GM18907 (cell line): ENCODE measurements at regions not wholly inside any gene's neighbourhood (a gene's known extent, or its start where the extent isn't known, plus 50 kb on each side); places are given as distances from the start of the nearest gene placed in this dataset.

ENCODE experiments used
- ATAC-seq: cut with Tn5 transposase; IDR thresholded peaks from one replicate; pipeline ENCODE4 v1.9.1; 2021; ENCODE audit warnings: mild to moderate bottlenecking, moderate library complexity; ENCODE audit not compliant: unreplicated experiment

DNA sequence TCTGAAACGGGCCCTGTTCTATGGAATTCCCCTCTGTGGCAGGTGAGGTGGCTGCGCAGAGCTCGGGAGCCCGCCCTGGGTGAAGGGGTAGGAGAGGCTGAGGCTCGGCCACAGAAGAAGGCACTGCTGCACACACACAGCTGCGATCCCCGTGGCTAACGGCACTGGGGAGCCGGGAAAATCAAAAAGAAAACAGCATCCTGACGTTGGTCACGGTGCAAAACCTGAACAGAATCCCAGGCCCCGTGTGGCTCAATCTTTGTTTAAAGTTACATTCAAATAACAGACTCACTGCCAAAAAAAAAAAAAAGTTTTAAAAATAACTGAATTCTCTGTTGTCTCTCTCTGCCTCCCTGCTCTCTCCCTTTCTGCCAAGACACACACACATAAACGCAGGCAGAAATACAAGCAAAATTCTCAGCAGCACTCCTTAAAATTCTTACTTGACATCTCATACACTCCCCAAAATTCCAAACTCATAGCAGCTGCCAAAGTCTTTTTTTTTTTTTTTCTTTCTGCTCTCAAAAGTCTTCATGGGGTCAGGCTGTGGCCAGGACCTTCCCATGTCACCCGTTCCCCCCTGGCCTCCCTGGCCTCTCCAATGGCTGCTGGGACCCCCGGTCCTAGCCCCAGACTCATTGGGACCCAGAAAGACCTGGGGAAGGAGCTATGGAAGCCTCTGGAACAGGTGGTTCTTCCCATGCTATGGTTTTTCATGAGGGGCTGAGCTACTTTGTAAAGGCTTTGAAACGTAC, 248.8 kb downstream of the TTLL2 start:
- no peak for ATAC-seq

DNA sequence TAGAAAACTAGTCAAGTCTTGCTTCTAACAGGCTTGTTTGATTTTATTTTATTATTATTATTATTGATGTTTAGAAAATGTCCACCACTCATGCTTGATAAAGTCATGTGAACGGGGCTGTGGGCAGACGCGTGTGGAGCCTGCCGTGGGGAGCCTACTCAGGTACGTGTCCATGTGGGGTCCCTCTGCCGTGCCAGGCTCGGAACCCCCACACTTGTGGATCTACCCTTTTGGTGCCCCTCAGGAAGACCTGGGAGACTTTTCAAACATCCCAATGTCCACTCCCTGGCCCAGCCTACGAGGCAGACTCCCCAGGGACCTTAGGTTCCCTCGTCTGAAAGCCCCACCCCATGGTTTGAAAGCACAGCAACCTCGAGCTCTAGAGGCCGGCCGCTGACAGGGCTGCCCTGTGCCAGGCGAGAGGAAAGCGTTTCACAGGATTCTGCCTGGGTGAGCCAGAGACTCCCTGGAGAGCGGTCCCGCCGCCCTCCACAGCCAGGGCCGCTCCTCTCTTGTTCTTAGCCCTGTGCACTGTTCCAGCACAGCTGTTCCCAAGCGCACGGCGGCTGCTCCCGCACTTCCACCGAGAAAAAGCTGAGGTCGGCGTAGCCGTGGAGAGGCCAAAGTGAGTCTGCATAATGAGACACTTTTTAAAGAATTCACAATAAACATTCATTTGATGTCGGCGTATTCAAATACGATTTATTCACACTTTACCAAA, 249.7 kb downstream of the TTLL2 start:
- no peak for ATAC-seq

DNA sequence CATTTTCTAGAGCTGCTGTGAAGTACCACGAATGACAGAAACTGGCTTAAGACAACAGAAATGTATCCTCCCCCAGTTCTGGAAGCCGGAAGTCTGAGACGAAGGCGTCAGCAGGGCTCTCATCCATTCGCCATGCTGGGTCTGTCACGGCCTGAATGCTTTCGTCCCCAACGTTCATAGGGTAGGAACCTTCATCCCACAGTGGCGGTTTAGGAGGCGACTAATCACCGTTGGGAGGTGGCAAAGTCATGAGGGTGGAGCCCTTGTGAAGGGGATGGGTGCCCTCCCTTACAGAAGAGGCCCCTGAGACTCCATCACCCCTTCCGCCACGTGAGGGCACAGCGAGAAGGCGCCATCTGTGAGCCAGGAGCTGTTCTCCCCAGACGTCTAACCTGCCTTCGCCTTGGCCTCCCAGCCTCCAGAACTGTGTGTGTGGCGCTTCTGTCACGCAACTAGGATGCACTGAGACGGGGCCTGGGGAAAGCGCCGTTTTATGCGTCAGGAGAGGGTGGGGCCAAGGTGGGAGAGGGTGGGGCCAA, 250.3 kb downstream of the TTLL2 start:
- no peak for ATAC-seq

DNA sequence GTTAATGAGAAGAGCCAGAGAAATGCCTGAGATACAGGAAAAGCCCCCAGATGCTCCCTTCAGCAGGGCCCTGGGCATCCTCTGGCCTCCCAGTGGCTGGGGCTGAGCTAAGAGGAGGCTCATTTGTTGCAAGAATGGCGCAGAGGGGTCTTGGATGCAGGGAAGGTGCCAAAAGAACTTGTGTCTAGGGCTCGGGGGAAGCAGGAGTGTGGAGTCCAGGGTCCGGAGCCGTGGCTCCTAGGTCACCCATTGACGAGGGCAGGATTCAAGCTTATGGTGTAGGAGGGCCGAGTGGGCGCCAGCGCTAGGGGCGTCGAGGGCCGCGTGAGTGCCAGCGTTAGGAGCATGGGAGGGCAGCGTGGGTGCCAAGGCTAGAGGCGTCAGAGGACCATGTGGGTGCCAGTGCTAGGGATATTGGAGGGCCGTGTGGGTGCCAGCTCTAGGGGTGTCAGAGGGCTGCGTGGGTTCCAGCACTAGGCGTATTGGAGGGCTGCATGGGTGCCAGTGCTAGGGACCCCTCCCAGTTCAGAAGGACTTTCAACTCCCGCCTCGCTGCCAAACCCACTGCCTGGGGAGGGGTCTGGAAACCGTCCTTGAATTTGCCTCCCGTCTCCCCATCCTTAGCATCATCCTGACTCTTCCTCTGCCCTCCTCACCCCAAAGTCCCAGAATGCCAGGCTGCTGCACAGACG, 250.5 kb upstream of the AFDN start:
- ATAC-seq, result no peak

DNA sequence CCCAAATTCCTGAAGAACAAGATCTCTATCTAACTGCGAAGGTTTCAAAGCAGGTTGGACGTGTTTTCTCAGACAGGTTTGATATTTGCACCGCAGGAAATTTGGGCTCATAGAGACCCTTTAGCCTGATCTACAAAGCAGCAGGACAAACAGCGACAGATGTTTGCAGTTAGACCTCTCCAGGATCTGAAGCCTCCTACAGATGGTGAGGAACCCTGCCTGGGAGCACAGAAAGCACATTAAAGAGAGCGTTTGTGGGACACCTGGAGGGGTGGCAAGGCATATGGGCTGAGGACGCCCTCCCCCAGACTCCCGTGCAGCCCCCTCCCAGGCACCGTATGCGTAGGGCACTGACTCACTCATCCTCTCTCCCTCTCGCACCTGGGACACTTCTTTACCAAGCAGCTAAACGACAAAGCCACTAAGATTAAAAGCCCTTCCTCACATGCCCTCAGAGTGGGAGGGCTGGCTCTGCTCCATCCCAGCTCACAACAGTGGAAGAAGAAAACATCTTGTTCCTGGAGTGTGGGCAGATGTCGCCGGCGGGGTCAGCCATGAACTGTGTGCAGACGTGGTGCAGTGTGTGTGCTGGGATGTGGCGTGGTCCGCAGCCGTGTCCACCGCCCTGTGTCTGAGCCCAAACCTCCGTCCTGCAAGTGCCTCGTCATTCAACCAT, 249.7 kb upstream of the AFDN start:
- ATAC-seq, result no peak

DNA sequence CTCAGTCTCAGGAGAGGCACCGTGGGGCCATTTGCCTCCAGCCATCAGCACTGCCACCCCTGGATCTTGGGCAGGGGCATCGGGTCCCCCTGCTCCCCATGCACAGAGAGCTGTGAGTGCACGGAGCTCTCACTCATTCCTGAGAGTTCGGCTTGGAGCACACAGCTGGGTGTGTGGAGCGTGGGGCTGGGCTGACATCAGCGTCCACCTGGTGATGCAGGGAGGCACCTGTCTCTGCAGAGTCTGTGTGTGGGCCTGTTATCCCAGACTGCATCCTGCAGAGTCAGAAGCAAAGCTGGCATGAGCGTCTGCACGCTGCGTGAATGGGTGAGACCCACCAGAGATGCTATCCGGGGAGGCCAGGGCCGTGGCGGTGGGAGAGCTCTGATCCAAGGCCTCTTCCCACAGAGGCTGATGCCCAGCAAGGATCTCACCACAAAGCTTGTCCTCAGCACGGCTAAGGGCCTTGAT, 248.8 kb upstream of the AFDN start:
- no peak for ATAC-seq

DNA sequence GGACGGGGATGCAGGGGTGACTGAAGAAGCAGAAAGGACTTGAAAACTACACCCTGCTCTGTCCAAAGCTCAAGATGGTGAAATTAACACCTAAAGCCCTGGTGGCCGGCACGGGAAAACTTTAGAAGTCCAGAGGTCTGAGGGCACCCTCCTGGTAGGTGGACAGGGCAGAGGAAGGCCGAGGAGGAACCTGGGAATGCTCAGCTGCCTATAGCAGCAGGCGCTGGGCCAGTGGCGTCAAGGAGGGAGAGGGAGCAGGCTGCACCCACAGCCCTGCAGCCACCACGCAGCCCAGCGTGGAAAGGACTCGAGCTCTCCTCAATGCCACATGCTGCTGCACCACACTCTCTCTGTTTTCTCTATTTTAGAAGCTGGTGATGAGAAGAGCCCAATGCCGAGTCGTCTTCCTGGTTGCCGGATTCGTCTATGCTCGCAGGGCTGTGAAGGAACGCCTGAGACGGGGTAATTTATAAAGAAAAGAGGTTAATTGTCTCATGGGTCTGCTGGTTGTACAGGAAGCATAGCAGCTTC, 248.3 kb upstream of the AFDN start:
- no peak for ATAC-seq

DNA sequence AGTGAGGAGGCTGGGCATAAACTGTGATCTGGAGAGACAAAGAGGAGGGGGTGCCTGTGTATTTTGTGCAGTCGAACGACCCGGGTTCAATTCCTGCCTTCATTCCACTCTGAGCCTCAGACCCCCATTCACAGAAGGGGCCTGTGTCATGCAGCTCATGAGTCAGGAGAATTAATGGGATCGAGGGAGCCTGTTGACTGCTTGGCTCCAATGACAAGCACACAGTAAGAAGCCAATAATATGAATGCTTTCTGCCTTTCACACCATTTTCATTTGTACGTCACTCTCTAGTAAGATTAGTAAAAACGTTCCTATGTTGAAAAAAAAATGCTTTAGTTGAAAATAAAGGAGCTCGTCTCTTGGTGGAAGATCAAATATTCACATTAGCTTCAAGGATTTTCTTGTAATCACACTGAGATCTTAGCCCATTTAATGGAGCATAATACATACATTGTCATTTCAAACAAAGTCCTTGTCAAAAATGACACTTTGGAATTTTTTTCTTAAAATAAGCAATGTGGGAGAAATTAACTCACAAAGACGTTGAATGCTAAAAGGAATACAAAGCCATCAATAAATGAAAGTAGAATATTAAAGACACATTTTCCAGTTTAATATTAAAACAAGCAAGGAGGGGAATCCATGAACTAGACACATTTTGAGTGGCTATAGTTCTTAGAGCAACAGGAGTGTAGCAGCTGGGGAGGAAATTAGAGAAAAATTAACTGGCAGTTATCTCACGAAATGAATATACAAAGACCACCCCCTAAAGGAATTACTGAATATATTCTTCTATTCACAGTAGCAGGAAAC, 246.7 kb upstream of the AFDN start:
- ATAC-seq, result no peak

DNA sequence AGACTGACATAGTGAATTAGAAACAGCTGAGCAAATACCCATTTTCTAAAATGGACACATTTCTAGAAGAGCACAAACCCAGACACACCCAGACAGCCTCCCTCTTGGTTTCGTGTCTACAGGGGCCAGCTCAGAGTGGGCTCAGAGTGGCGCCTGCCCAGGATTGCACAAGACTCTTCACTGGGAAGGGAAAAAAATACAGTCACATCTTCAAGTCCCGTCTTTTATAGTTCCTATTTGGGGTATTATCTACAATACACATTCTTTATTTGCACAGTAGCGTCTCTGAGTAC, 246.1 kb upstream of the AFDN start:
- ATAC-seq, result no peak

DNA sequence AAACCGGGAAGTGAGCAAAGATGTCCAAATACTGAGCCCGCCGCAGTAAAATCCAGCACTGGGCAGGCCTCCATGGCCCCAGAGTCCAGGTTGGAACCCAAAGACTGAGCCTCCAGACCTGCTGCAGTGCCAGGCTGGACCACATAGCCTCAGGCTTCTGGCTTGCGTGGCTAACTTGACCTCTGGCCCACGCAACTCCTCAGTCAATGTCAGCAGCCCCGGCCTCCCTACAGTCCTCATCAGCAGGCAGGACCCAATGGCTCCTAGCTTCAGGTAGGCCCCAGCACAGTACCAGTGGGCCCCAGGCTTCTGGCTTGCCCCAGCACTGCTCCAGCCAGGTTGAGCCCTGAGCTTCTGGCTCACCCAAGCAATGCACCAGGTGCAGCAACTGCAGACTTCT, 245.1 kb upstream of the AFDN start:
- no peak for ATAC-seq

DNA sequence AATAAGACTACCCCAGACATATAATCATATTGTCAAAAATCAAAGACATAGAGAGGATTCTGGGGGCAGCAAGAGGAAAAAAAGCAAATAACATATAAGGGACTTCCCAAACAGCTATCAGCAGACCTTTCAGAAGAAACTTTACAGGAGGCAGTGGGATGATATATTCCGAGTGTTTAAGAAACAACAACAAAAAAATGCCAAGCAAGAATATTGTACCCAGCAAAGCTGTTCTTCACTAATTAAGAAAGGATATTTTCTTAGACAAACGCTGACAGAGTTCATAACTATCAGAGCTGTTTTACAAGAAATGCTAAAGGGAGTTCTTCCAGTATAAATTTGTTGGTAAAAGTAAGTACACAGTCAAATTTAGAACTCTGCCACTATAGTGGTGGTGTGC, 243.3 kb upstream of the AFDN start:
- ATAC-seq, result no peak

DNA sequence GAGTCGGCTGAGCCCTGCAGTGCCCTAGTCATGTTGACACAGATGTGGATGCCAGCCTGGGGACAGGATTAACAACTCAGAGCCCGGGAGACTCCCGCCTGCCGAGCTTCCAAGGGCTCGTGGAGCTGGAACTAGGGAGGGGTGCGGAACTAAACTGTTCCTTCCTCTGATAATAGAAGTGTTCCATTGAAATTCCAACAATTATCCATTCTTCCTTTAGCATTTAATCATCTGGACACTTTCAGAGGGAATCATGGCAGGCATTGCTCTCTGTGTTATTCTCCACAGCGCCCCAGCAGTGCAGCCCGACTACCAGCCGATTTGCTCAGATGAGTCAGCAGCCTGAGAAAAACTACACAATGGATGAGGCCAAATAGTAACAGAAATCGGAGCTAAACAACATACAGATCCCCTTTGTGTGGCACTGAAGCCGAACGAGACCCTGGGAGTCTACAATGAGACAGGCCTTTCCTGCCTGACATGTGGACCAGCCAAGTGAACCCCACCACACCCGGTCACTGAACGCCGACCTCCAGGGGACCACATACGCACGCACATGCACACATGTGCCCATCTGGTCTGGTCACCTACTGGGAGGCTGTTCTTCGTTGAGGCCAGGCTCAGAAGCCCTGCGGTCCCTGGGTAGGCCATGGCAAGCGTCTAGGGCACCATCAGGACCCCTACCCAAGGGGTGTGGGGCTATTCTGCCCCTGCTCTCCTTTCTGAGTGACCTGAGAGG, 238.4 kb upstream of the AFDN start:
- no peak for ATAC-seq

DNA sequence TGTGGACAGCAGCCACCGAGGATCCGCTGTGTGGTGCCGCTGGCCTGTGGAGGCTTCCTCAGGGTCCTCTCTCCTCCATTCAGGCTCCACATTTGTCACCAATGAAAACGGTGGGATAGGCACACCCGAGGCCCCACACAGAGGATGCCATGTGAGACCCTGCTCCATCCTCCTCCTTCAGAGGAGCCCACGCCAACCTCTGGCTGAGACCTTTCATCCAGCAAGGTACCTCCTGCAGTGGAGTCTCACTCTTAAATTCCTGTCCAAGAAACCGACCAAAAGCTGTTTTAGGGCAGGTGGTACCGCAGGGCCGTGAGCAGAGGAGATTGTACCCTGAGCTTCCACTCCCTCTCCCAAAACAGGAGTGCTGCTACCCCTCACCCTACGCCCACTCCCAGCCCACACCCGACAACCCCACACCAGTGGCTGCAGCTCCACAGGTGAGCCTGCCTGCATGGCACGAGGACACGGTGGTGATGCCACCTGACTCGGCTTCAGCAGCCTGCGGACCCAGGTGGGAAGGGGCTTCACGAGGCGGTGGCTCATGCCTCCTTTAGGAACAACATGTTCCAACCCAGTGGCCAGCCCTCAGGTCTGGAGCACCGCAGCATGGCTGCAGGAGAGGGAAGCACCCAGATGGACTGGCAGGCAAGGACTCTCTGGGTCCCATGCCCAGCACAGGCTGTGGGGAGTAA, 237.6 kb upstream of the AFDN start:
- no peak for ATAC-seq

DNA sequence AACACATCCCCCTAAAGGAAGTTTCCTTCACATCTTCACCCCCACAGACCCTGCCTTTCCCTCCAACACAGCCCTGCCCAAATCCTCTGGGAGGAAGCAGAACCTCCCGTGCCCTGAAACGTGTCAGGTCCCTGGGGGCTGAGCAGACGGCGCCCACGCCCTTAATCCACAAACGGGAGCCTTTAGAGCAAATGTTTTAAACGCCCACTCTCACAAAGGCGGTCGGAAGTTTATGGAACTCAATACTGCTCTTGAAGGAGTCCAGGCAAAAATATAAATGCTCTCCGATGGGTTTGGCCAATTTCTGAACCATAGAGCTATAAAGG, 237.1 kb upstream of the AFDN start:
- ATAC-seq, result no peak

DNA sequence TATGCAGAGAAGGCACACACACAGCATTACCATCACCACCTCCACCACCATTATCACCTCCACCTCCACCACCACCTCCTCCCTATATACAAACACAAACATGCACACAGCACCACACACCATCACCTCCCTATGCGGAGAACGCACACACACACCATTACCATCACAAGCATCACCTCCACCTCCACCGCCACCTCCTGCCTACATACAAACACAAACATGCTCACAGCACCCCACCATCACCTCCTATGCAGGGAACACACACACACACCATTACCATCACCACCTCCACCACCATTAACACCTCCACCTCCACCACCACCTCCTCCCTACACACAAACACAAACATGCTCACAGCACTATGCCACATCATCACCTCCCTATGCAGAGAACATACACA, 236.5 kb upstream of the AFDN start:
- no peak for ATAC-seq
